ENCODE measurements at regions not wholly inside any gene's neighbourhood (a gene's known extent, or its start where the extent isn't known, plus 50 kb on each side); places are given as distances from the start of the nearest gene placed in this dataset.

GRCh38 chr5:141779503-141779973 is 97.5 kb upstream of the ARAP3 start:
- intact Hi-C loops (cut with DNase I; ENCODE audit: low total_unique reads): no loop called here
- no peaks in the 10 kb centered on the region for H3K9me3 ChIP-seq
- 53 to 65% methylated on average over 5 of the region's 5 CpGs for WGBS, 2 donors
- H3K4me3 ChIP-seq: no peak overlapping the region
- H3K27ac ChIP-seq: no peak overlapping the region
- TF ChIP-seq POLR2A (IDR thresholded peaks at IDR 0.05): no peak
- no peak for TF ChIP-seq CTCF (IDR thresholded peaks at IDR 0.05)
- no peaks in the 10 kb centered on the region for H3K4me1 ChIP-seq
- DNase-seq: no peak
- no peaks in the 10 kb centered on the region for H3K27me3 ChIP-seq
- no peaks in the 10 kb centered on the region for H3K36me3 ChIP-seq (ENCODE audit: low read depth, missing control alignments)

GRCh38 chr5:141778683-141779082 is 96.7 kb upstream of the ARAP3 start:
- no peaks in the 10 kb centered on the region for H3K4me1 ChIP-seq
- no peak for DNase-seq
- no peaks in the 10 kb centered on the region for H3K27me3 ChIP-seq
- no peaks in the 10 kb centered on the region for H3K36me3 ChIP-seq (ENCODE audit: low read depth, missing control alignments)
- TF ChIP-seq POLR2A (IDR thresholded peaks at IDR 0.05) (no peak), CTCF (IDR thresholded peaks at IDR 0.05) (no peak)
- intact Hi-C loops (cut with DNase I; ENCODE audit: low total_unique reads): no loop called here
- no peaks in the 10 kb centered on the region for H3K9me3 ChIP-seq
- no peak overlapping the region for H3K27ac ChIP-seq
- H3K4me3 ChIP-seq: no peak overlapping the region
- WGBS, 2 donors: 77 to 84% methylated on average over 4 of the region's 4 CpGs

GRCh38 chr5:141778206-141778605 is 96.2 kb upstream of the ARAP3 start:
- Histone ChIP-seq H3K36me3 (ENCODE audit: low read depth, missing control alignments) (no peaks in the 10 kb centered on the region), H3K9me3 (no peaks in the 10 kb centered on the region), H3K27ac (no peak overlapping the region), H3K4me1 (no peaks in the 10 kb centered on the region), H3K27me3 (no peaks in the 10 kb centered on the region), H3K4me3 (no peak overlapping the region)
- WGBS, 2 donors: 55 to 66% methylated on average over 11 of the region's 11 CpGs
- TF ChIP-seq CTCF (IDR thresholded peaks at IDR 0.05): no peak
- no peak for TF ChIP-seq POLR2A (IDR thresholded peaks at IDR 0.05)
- DNase-seq: peak; percentile 44
- intact Hi-C loops (cut with DNase I; ENCODE audit: low total_unique reads): no loop called here

GRCh38 chr5:141777711-141778110 is 95.7 kb upstream of the ARAP3 start:
- TF ChIP-seq CTCF (IDR thresholded peaks at IDR 0.05) (no peak), POLR2A (IDR thresholded peaks at IDR 0.05) (no peak)
- intact Hi-C loops (cut with DNase I; ENCODE audit: low total_unique reads): no loop called here
- whole genome bisulfite sequencing, 2 donors: 75 to 93% methylated on average over 1 to 2 of the region's 2 CpGs
- no peak overlapping the region for H3K4me3 ChIP-seq
- H3K36me3 ChIP-seq (ENCODE audit: low read depth, missing control alignments): no peaks in the 10 kb centered on the region
- H3K9me3 ChIP-seq: no peaks in the 10 kb centered on the region
- DNase-seq: no peak
- no peak overlapping the region for H3K27ac ChIP-seq
- no peaks in the 10 kb centered on the region for H3K4me1 ChIP-seq
- H3K27me3 ChIP-seq: no peaks in the 10 kb centered on the region

- Histone ChIP-seq H3K27me3 (no peaks in the 10 kb centered on the region), H3K36me3 (ENCODE audit: low read depth, missing control alignments) (no peaks in the 10 kb centered on the region), H3K4me1 (no peaks in the 10 kb centered on the region), H3K9me3 (no peaks in the 10 kb centered on the region), H3K27ac (no peak overlapping the region), H3K4me3 (no peak overlapping the region)
- intact Hi-C loops (cut with DNase I; ENCODE audit: low total_unique reads): no loop called here
- 84 to 85% methylated on average over 3 of the region's 3 CpGs for WGBS, 2 donors
- DNase-seq: no peak
- TF ChIP-seq CTCF (IDR thresholded peaks at IDR 0.05): no peak
- no peak for TF ChIP-seq POLR2A (IDR thresholded peaks at IDR 0.05)
Observed at GRCh38 chr5:141777130-141777529, 95.1 kb upstream of the ARAP3 start.

All from testis (tissue), 2 donors.